OCI-LY3 (cell line): ENCODE measurements at regions not wholly inside any gene's neighbourhood (a gene's known extent, or its start where the extent isn't known, plus 50 kb on each side); places are given as distances from the start of the nearest gene placed in this dataset.

ENCODE experiments used
- EZH2phosphoT487 ChIP-seq: fragments of 200-600 bp; shearing (Covaris generic); IDR thresholded peaks from 2 replicates; pipeline ENCODE4 v1.6.1; 2018; ENCODE audit warnings: antibody characterized with exemption, mixed run types, low read depth
- TF ChIP-seq, protein P1 (sequence below): fragments of 200-600, 300-600 bp; sonication (generic); IDR thresholded peaks from 2 replicates; pipeline ENCODE4 v1.5.1; 2014; ENCODE audit warnings: antibody characterized with exemption, low read length, low read depth

DNA sequence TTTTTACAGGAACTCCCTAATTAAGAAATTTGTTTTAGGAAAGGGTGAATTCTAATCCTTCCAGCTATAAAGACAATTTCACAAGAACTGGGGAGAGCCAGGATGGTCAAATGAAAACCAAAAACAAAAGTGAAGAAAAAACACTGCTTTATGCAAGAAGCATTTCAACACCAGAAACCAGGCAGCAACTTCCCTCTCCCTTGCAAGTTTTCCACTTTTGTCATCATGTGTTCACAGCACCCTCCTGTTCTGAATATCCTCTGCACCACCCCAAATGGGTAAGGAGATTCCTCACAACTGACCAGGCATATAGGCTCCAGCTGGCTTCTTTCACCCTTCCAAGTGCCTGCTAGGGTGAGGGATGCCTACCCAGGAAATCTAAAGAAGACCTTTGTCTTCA, 328.1 kb downstream of the TBC1D4 start:
- TF ChIP-seq, protein P1, sequence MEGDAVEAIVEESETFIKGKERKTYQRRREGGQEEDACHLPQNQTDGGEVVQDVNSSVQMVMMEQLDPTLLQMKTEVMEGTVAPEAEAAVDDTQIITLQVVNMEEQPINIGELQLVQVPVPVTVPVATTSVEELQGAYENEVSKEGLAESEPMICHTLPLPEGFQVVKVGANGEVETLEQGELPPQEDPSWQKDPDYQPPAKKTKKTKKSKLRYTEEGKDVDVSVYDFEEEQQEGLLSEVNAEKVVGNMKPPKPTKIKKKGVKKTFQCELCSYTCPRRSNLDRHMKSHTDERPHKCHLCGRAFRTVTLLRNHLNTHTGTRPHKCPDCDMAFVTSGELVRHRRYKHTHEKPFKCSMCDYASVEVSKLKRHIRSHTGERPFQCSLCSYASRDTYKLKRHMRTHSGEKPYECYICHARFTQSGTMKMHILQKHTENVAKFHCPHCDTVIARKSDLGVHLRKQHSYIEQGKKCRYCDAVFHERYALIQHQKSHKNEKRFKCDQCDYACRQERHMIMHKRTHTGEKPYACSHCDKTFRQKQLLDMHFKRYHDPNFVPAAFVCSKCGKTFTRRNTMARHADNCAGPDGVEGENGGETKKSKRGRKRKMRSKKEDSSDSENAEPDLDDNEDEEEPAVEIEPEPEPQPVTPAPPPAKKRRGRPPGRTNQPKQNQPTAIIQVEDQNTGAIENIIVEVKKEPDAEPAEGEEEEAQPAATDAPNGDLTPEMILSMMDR: no peak
- TF ChIP-seq EZH2phosphoT487: no peak
